Trophoblast cell (in vitro differentiated cells and primary cell): ENCODE measurements at regions not wholly inside any gene's neighbourhood (a gene's known extent, or its start where the extent isn't known, plus 50 kb on each side); places are given as distances from the start of the nearest gene placed in this dataset.

Experiments
- DNase-seq, 2 donors: peaks; one replicate each; pipeline ENCODE4 v3.0.0-alpha.2; 2016
- H2AFZ ChIP-seq: 2 replicates; pipeline ENCODE4 v1.6.1; 2013; ENCODE audit warnings: low read length, moderate library complexity, mild to moderate bottlenecking; ENCODE audit not compliant: insufficient read depth, poor library complexity
- H2AK5ac ChIP-seq: 2 replicates; pipeline ENCODE4 v1.6.1; 2013; ENCODE audit warnings: mild to moderate bottlenecking, low read length
- H2BK120ac ChIP-seq: 2 replicates; pipeline ENCODE4 v1.6.1; 2013; ENCODE audit warnings: low read length, mild to moderate bottlenecking, moderate library complexity; ENCODE audit not compliant: insufficient read depth, poor library complexity
- H2BK12ac ChIP-seq: 2 replicates; pipeline ENCODE4 v1.6.1; 2013; ENCODE audit warnings: mild to moderate bottlenecking, low read length, moderate library complexity
- H2BK5ac ChIP-seq: 2 replicates; pipeline ENCODE4 v1.6.1; 2013; ENCODE audit warnings: low read length, low read depth, moderate library complexity, mild to moderate bottlenecking; ENCODE audit not compliant: poor library complexity
- H3K14ac ChIP-seq: 2 replicates; pipeline ENCODE4 v1.6.1; 2013; ENCODE audit warnings: mild to moderate bottlenecking, low read length
- H3K18ac ChIP-seq: 2 replicates; pipeline ENCODE4 v1.6.1; 2013; ENCODE audit warnings: mild to moderate bottlenecking, low read length
- H3K23ac ChIP-seq: 2 replicates; pipeline ENCODE4 v1.6.1; 2013; ENCODE audit warnings: low read length
- H3K27ac ChIP-seq: 2 replicates; pipeline ENCODE4 v1.5.1; 2013; ENCODE audit warnings: low read depth, mild to moderate bottlenecking, inconsistent platforms, low read length, moderate library complexity
- H3K27me3 ChIP-seq: 2 replicates; pipeline ENCODE4 v1.6.1; 2013; ENCODE audit warnings: inconsistent platforms, mild to moderate bottlenecking, low read length, moderate library complexity; ENCODE audit not compliant: insufficient read depth
- H3K36me3 ChIP-seq, 2 experiments: 1 replicate in 1 of 2; 2 replicates in 1 of 2; pipeline ENCODE4 v1.6.1; 2013; ENCODE audit warnings: low read length in 2 of 2, mild to moderate bottlenecking in 2 of 2, moderate library complexity in 1 of 2; ENCODE audit not compliant: insufficient read depth in 2 of 2, control insufficient read depth in 1 of 2
- H3K4ac ChIP-seq: 2 replicates; pipeline ENCODE4 v1.6.1; 2013; ENCODE audit warnings: low read depth, mild to moderate bottlenecking, low read length, moderate library complexity
- H3K4me1 ChIP-seq, 2 experiments: 1 replicate in 1 of 2; 2 replicates in 1 of 2; pipeline ENCODE4 v1.6.1; 2013; ENCODE audit warnings: low read length in 2 of 2, mild to moderate bottlenecking in 2 of 2, moderate library complexity in 1 of 2; ENCODE audit not compliant: insufficient read depth in 2 of 2, control insufficient read depth in 1 of 2
- H3K4me2 ChIP-seq: 2 replicates; pipeline ENCODE4 v1.6.1; 2013; ENCODE audit warnings: inconsistent platforms, mild to moderate bottlenecking, low read length, moderate library complexity
- H3K4me3 ChIP-seq: 2 replicates; pipeline ENCODE4 v1.5.1; 2013; ENCODE audit warnings: mild to moderate bottlenecking, low read depth, low read length, inconsistent platforms
- H3K79me1 ChIP-seq: one replicate; pipeline ENCODE4 v1.6.1; 2013; ENCODE audit warnings: low read length
- H3K79me2 ChIP-seq: 2 replicates; pipeline ENCODE4 v1.6.1; 2013; ENCODE audit warnings: low read length, mild to moderate bottlenecking; ENCODE audit not compliant: control insufficient read depth, insufficient read depth, poor library complexity
- H3K9ac ChIP-seq: 2 replicates; pipeline ENCODE4 v1.6.1; 2013; ENCODE audit warnings: mild to moderate bottlenecking, low read length
- H3K9me3 ChIP-seq: 2 replicates; pipeline ENCODE4 v1.6.1; 2013; ENCODE audit warnings: low read depth, mild to moderate bottlenecking, control low read depth, inconsistent platforms, low read length; ENCODE audit not compliant: insufficient read depth
- H4K12ac ChIP-seq: 2 replicates; pipeline ENCODE4 v1.6.1; 2013; ENCODE audit warnings: low read depth, mild to moderate bottlenecking, low read length, moderate library complexity
- H4K8ac ChIP-seq: 2 replicates; pipeline ENCODE4 v1.6.1; 2013; ENCODE audit warnings: low read depth, mild to moderate bottlenecking, low read length, moderate library complexity
- H4K91ac ChIP-seq: one replicate; pipeline ENCODE4 v1.6.1; 2013; ENCODE audit warnings: low read depth, mild to moderate bottlenecking, low read length, moderate library complexity
- WGBS: extraction: QIAGEN DNeasy Blood & Tissue Kit; methylation state at CpG from one replicate; pipeline ENCODE4 v1.1.7; 2013; ENCODE audit warnings: missing lambda C conversion rate; ENCODE audit not compliant: insufficient read length, insufficient coverage; ENCODE audit errors: extremely low coverage; 5-methylcytosine and 5-hydroxymethylcytosine counted together

GRCh38 chr10:101294109-101294508, 59.9 kb upstream of the BTRC start:
- no peak overlapping the region for H2BK120ac ChIP-seq
- no CpG with 5 or more reads among the region's 3 CpGs for WGBS
- H3K4ac ChIP-seq: no peak overlapping the region
- H3K36me3 ChIP-seq: no peaks in the 10 kb centered on the region
- no peak overlapping the region for H3K23ac ChIP-seq
- no peak overlapping the region for H4K12ac ChIP-seq
- H3K79me1 ChIP-seq: no peaks in the 10 kb centered on the region
- no peak overlapping the region for H3K14ac ChIP-seq
- no peak overlapping the region for H2BK12ac ChIP-seq
- no peak overlapping the region for H3K4me2 ChIP-seq
- H3K18ac ChIP-seq: no peak overlapping the region
- no peak for DNase-seq
- no peak overlapping the region for H4K8ac ChIP-seq
- no peak overlapping the region for H3K4me3 ChIP-seq
- peaks cover 2% of the 10 kb centered on the region for H3K9me3 ChIP-seq
- H2BK5ac ChIP-seq: no peak overlapping the region
- H3K27ac ChIP-seq: no peak overlapping the region
- no peak overlapping the region for H3K9ac ChIP-seq
- peaks cover 5 to 11% of the 10 kb centered on the region in 2 experiments for H3K4me1 ChIP-seq
- no peak overlapping the region for H2AFZ ChIP-seq
- H3K79me2 ChIP-seq: no peaks in the 10 kb centered on the region
- H2AK5ac ChIP-seq: no peak overlapping the region
- H3K27me3 ChIP-seq: peaks cover 38% of the 10 kb centered on the region
- no peak overlapping the region for H4K91ac ChIP-seq

- no peak overlapping the region for H4K91ac ChIP-seq
- H3K36me3 ChIP-seq: no peaks in the 10 kb centered on the region
- no peak overlapping the region for H2AFZ ChIP-seq
- no peak overlapping the region for H3K9ac ChIP-seq
- no peak overlapping the region for H2BK5ac ChIP-seq
- no peak for DNase-seq
- H3K79me1 ChIP-seq: no peaks in the 10 kb centered on the region
- H3K4me1 ChIP-seq: peaks cover 5 to 11% of the 10 kb centered on the region in 2 experiments
- H3K27ac ChIP-seq: no peak overlapping the region
- no peak overlapping the region for H2BK12ac ChIP-seq
- H3K27me3 ChIP-seq: peaks cover 30% of the 10 kb centered on the region
- H2BK120ac ChIP-seq: no peak overlapping the region
- no peak overlapping the region for H3K4ac ChIP-seq
- peaks cover 2% of the 10 kb centered on the region for H3K9me3 ChIP-seq
- WGBS: no CpG with 5 or more reads among the region's 4 CpGs
- no peak overlapping the region for H3K4me2 ChIP-seq
- H4K12ac ChIP-seq: no peak overlapping the region
- H4K8ac ChIP-seq: no peak overlapping the region
- no peak overlapping the region for H3K23ac ChIP-seq
- H3K14ac ChIP-seq: no peak overlapping the region
- H3K18ac ChIP-seq: no peak overlapping the region
- no peaks in the 10 kb centered on the region for H3K79me2 ChIP-seq
- no peak overlapping the region for H3K4me3 ChIP-seq
- H2AK5ac ChIP-seq: no peak overlapping the region
Observed at GRCh38 chr10:101295261-101295660, 58.7 kb upstream of the BTRC start.

DNA sequence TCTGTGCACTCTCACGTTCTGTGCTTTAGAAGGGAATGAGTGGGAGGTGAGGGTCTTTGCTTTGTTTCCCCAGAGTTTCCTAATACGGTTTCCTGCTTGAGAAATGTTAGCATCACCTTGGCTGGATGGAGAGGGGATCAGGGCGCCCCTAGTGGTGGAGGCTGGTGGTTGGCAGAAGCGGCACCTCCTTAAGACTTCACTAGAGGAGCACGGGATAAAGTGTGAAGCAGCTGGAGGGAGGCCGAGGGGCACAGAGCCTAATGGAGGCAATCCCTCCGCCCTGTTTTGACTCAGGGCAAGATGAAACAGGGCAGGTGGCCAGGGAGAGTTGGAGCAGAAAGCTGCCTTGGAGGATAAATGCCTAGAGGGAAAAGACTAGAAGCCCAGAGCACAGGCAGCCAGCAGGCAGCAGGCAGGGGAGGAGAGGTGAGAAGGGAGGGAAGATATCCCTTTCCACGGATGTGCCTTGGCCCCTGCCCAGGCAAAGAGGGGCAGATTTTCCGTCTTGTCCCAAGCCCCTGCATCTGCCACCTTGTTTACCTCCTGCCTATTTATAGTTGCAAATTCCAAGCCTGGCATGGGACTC, 56.0 kb upstream of the BTRC start:
- Histone ChIP-seq H3K18ac (no peak overlapping the region), H3K36me3 (no peaks in the 10 kb centered on the region), H3K79me2 (no peaks in the 10 kb centered on the region), H3K4me2 (no peak overlapping the region), H2AK5ac (no peak overlapping the region), H2BK12ac (no peak overlapping the region), H2BK120ac (no peak overlapping the region), H3K4ac (no peak overlapping the region), H4K8ac (no peak overlapping the region), H4K91ac (no peak overlapping the region), H3K4me3 (no peak overlapping the region), H3K9ac (no peak overlapping the region), H3K27ac (no peak overlapping the region), H3K27me3 (peaks cover 5% of the 10 kb centered on the region), H4K12ac (no peak overlapping the region), H3K4me1 (no peaks in the 10 kb centered on the region), H3K23ac (no peak overlapping the region), H2AFZ (no peak overlapping the region), H3K14ac (no peak overlapping the region), H3K9me3 (no peaks in the 10 kb centered on the region), H3K79me1 (no peaks in the 10 kb centered on the region), H2BK5ac (no peak overlapping the region)
- WGBS: no CpG with 5 or more reads among the region's 9 CpGs
- peak; percentile 35 to 67 for DNase-seq

- Histone ChIP-seq H4K91ac (no peak overlapping the region), H2BK5ac (no peak overlapping the region), H3K9ac (no peak overlapping the region), H2BK12ac (no peak overlapping the region), H3K4ac (no peak overlapping the region), H2AFZ (no peak overlapping the region), H3K14ac (no peak overlapping the region), H3K79me2 (no peaks in the 10 kb centered on the region), H3K23ac (no peak overlapping the region), H3K9me3 (no peaks in the 10 kb centered on the region), H4K8ac (no peak overlapping the region), H4K12ac (no peak overlapping the region), H3K36me3 (no peaks in the 10 kb centered on the region), H3K18ac (no peak overlapping the region), H3K79me1 (no peaks in the 10 kb centered on the region), H3K4me2 (no peak overlapping the region), H3K27ac (no peak overlapping the region), H3K4me1 (no peaks in the 10 kb centered on the region), H2AK5ac (no peak overlapping the region), H2BK120ac (no peak overlapping the region), H3K4me3 (no peak overlapping the region), H3K27me3 (no peaks in the 10 kb centered on the region)
- no CpG with 5 or more reads among the region's 6 CpGs for WGBS
- DNase-seq: no peak
Observed at GRCh38 chr10:101299211-101299610, 54.8 kb upstream of the BTRC start.
